Ovary (tissue), 3 donors: ENCODE measurements at regions not wholly inside any gene's neighbourhood (a gene's known extent, or its start where the extent isn't known, plus 50 kb on each side); places are given as distances from the start of the nearest gene placed in this dataset.

ENCODE experiments used
- CTCF ChIP-seq, 3 donors: fragments of 450-650 bp in 2 of 3; fragments of 200-600 bp in 1 of 3; IDR thresholded peaks; one replicate each; pipeline versions ENCODE4 v1.5.1 to v1.8.0; 2016 to 2022; ENCODE audit warnings: antibody characterized with exemption in 3 of 3, mild to moderate bottlenecking in 1 of 3
- EP300 ChIP-seq: sonication (generic); formaldehyde crosslinking; IDR thresholded peaks from one replicate; pipeline ENCODE4 v1.6.1; 2017; ENCODE audit warnings: antibody characterized with exemption
- donor health status: DM: no; HTN: no; CAD: no.

GRCh38 chr2:210814251-210815025, 258.0 kb downstream of the CPS1 start:
- no peak for TF ChIP-seq CTCF (IDR thresholded peaks at IDR 0.05)
- no peak for TF ChIP-seq EP300
